DND-41 (cell line): ENCODE measurements at regions not wholly inside any gene's neighbourhood (a gene's known extent, or its start where the extent isn't known, plus 50 kb on each side); places are given as distances from the start of the nearest gene placed in this dataset.

Source experiments
- ATAC-seq: fragments of 200-7000 bp; cut with Tn5 transposase; 3 replicates; pipeline ENCODE4 v1.9.1; 2021; ENCODE audit warnings: low read depth; ENCODE audit not compliant: insufficient read depth
- DNase-seq: peaks from one replicate; pipeline ENCODE4 v3.0.0-alpha.2; 2020
- H2AFZ ChIP-seq: 2 replicates; pipeline ENCODE4 v1.6.0; 2012; ENCODE audit warnings: low read depth, low read length
- H3K27ac ChIP-seq: 2 replicates; pipeline ENCODE4 v1.5.1; 2012; ENCODE audit warnings: low read length, inconsistent platforms
- H3K27me3 ChIP-seq: fragments of 200-600 bp; sonication (generic); 2 replicates; pipeline ENCODE4 v1.6.0; 2012; ENCODE audit warnings: low read length, mild to moderate bottlenecking, inconsistent platforms; ENCODE audit not compliant: insufficient read depth, poor library complexity
- H3K36me3 ChIP-seq: 2 replicates; pipeline ENCODE4 v1.5.1; 2012; ENCODE audit warnings: low read length, inconsistent platforms; ENCODE audit not compliant: insufficient read depth
- H3K4me1 ChIP-seq: 2 replicates; pipeline ENCODE4 v1.5.1; 2012; ENCODE audit warnings: mild to moderate bottlenecking, low read length; ENCODE audit not compliant: insufficient read depth
- H3K4me2 ChIP-seq: 2 replicates; pipeline ENCODE4 v1.6.0; 2012; ENCODE audit warnings: mild to moderate bottlenecking, moderate library complexity, low read length, inconsistent platforms; ENCODE audit not compliant: insufficient read depth
- H3K4me3 ChIP-seq, 2 experiments: fragments of 200-600 bp in 1 of 2; shearing (Covaris generic) in 1 of 2; 2 replicates each; pipeline ENCODE4 v1.5.1; 2012 to 2016; ENCODE audit warnings: inconsistent platforms in 2 of 2, low read length in 2 of 2, mild to moderate bottlenecking in 2 of 2, low read depth in 1 of 2, moderate library complexity in 1 of 2
- H3K79me2 ChIP-seq: 2 replicates; pipeline ENCODE4 v1.6.0; 2012; ENCODE audit warnings: low read length, inconsistent platforms; ENCODE audit not compliant: insufficient read depth
- H3K9ac ChIP-seq: 2 replicates; pipeline ENCODE4 v1.6.0; 2012; ENCODE audit warnings: low read depth, mild to moderate bottlenecking, inconsistent platforms, low read length, moderate library complexity
- H3K9me3 ChIP-seq: 2 replicates; pipeline ENCODE4 v1.5.1; 2012; ENCODE audit warnings: low read length, moderate library complexity, mild to moderate bottlenecking, inconsistent platforms; ENCODE audit not compliant: insufficient read depth, severe bottlenecking
- H4K20me1 ChIP-seq: 2 replicates; pipeline ENCODE4 v1.6.0; 2012; ENCODE audit warnings: low read length; ENCODE audit not compliant: insufficient read depth
- EZH2 ChIP-seq: IDR thresholded peaks from 3 replicates; pipeline ENCODE4 v1.6.1; 2012; ENCODE audit warnings: borderline replicate concordance, low read depth, mild to moderate bottlenecking, moderate library complexity, low read length, inconsistent platforms; ENCODE audit not compliant: severe bottlenecking
- TF ChIP-seq, protein P1 (sequence below): IDR thresholded peaks from 2 replicates; pipeline ENCODE4 v1.5.1; 2012; ENCODE audit warnings: borderline replicate concordance, low read length, moderate library complexity, mild to moderate bottlenecking; ENCODE audit not compliant: poor library complexity, severe bottlenecking; ENCODE audit errors: extremely low read depth

DNA sequence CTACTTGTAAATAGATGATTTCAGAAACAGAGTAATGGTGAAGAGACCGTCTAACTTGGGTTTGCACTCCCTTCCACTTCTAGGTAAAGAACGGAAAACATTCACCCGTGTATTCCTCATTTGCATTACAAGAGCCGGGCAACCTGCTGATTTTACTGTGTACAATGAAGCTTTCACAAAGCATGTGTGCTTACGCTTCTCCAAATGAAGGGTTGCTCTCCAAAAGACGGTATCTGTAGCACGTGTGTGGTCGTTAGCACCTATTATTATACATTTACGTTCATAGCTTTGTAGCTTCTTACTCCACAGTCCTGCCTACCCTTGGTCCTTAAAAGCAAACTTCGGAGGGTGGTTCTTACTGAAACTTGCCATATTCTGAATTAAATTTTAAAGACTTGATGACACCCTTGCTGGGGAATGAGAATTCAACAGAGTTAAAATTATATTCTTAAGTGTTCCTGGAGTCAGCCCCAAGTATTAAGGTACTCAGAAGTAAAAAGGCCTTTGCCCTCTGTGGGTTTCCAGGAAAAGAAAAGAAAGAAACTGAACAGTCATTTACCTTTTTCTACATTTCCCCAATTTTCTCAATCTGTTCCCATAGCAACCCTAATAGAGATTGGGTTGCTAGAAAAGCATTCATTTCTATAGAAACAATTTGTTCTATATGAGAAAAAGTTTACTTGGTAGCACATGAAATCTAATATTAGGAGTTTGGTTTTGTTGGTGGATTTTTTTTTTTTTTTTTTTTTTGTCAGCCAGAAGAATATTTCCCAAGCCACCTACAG, 61.9 kb upstream of the KCNG1 start:
- H3K4me1 ChIP-seq: no peaks in the 10 kb centered on the region
- no peaks in the 10 kb centered on the region for H3K36me3 ChIP-seq
- no peak overlapping the region for H3K4me2 ChIP-seq
- H3K27ac ChIP-seq: no peak overlapping the region
- no peak overlapping the region for H2AFZ ChIP-seq
- no peaks in the 10 kb centered on the region for H3K79me2 ChIP-seq
- H3K27me3 ChIP-seq: peaks cover 35% of the 10 kb centered on the region
- no peak for DNase-seq
- H3K9ac ChIP-seq: no peak overlapping the region
- H3K4me3 ChIP-seq: no peak overlapping the region
- no peak for ATAC-seq
- TF ChIP-seq, protein P1, sequence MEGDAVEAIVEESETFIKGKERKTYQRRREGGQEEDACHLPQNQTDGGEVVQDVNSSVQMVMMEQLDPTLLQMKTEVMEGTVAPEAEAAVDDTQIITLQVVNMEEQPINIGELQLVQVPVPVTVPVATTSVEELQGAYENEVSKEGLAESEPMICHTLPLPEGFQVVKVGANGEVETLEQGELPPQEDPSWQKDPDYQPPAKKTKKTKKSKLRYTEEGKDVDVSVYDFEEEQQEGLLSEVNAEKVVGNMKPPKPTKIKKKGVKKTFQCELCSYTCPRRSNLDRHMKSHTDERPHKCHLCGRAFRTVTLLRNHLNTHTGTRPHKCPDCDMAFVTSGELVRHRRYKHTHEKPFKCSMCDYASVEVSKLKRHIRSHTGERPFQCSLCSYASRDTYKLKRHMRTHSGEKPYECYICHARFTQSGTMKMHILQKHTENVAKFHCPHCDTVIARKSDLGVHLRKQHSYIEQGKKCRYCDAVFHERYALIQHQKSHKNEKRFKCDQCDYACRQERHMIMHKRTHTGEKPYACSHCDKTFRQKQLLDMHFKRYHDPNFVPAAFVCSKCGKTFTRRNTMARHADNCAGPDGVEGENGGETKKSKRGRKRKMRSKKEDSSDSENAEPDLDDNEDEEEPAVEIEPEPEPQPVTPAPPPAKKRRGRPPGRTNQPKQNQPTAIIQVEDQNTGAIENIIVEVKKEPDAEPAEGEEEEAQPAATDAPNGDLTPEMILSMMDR: no peak
- TF ChIP-seq EZH2: no peak
- H4K20me1 ChIP-seq: peaks cover 7% of the 10 kb centered on the region; the same call in 1 of the 2 replicates
- H3K9me3 ChIP-seq: no peaks in the 10 kb centered on the region

DNA sequence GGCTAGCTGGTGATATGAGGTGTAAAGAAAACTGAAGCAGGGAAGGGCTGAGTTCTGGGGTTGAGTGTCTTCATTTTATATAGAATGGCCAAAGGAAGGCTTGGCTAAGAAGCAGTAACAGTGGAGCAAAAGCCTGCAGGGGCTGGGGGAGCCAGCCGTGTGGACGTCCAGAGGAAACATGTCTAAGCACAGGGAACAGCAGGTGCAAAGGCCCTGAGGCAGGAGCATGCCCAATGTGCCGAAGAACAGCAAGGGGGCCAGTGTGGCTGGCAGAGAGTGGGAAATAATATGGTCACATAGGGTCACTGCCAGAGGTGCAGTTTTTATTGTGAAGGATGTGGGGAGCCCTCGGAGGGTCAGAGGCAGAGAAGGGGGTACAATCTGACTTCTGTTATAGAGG, 60.5 kb upstream of the KCNG1 start:
- Histone ChIP-seq H3K4me3 (no peak overlapping the region), H3K9ac (no peak overlapping the region), H3K27ac (no peak overlapping the region), H3K27me3 (peaks cover 29% of the 10 kb centered on the region), H3K4me2 (no peak overlapping the region), H3K36me3 (no peaks in the 10 kb centered on the region), H3K9me3 (no peaks in the 10 kb centered on the region), H3K79me2 (no peaks in the 10 kb centered on the region), H2AFZ (no peak overlapping the region), H4K20me1 (peaks cover 7% of the 10 kb centered on the region; the same call in 1 of the 2 replicates), H3K4me1 (no peaks in the 10 kb centered on the region)
- TF ChIP-seq, protein P1: no peak
- no peak for TF ChIP-seq EZH2
- ATAC-seq: no peak
- no peak for DNase-seq

DNA sequence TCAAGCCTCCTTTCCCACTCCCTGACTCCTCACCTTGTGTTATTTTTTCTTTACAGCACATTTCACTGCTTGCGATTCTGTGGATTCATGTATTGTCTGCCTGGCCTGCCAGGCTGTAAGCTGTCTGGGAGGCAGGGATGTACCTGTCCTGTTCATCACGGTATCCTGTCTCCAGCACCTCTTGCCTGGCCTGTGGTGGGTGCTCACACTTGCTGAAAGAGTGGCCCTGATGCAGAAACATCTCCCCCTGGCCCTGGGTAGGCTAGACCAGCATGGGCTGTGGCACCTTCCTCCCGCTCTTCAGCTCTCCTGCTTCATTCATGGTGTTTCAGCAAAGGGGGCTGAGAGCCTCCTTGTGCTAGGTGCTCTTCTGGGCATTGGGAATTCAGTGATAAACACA, 60.1 kb upstream of the KCNG1 start:
- H3K36me3 ChIP-seq: no peaks in the 10 kb centered on the region
- no peak overlapping the region for H2AFZ ChIP-seq
- H3K4me1 ChIP-seq: no peaks in the 10 kb centered on the region
- H3K27me3 ChIP-seq: peaks cover 29% of the 10 kb centered on the region
- H4K20me1 ChIP-seq: peaks cover 7% of the 10 kb centered on the region; the same call in 1 of the 2 replicates
- no peak overlapping the region for H3K4me3 ChIP-seq
- no peaks in the 10 kb centered on the region for H3K9me3 ChIP-seq
- no peak overlapping the region for H3K4me2 ChIP-seq
- TF ChIP-seq, protein P1: no peak
- no peaks in the 10 kb centered on the region for H3K79me2 ChIP-seq
- no peak overlapping the region for H3K27ac ChIP-seq
- ATAC-seq (no peak), DNase-seq (no peak)
- H3K9ac ChIP-seq: no peak overlapping the region
